ENCODE measurements at regions not wholly inside any gene's neighbourhood (a gene's known extent, or its start where the extent isn't known, plus 50 kb on each side); places are given as distances from the start of the nearest gene placed in this dataset.

DNA sequence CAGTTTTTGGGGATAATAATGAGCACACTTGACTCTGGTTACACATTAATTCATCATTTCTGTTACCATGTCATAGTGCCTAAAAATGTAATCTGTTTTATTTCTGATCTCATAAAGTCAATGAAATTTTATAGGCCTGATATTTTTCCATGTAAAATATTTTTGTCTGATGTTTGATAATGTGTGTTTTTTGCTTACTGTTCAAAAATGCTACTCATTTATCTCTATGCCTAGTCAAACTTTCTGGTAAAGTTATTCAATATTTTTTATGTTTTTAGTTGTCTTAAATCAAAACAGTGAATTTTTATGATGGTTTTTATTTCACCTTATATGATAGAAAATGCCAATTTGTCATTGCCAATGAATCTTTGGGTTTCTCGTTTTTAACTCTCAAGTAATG lies 147.0 kb downstream of the AHSP start:
- TF ChIP-seq CTCF (IDR thresholded peaks at IDR 0.05) (no peak), POLR2AphosphoS5 (IDR thresholded peaks at IDR 0.05) (no peak), POLR2A (IDR thresholded peaks at IDR 0.05) (no peak)
